ENCODE measurements at regions not wholly inside any gene's neighbourhood (a gene's known extent, or its start where the extent isn't known, plus 50 kb on each side); places are given as distances from the start of the nearest gene placed in this dataset.
A peak's percentile ranks its signal among the peaks of the same experiment; 100 is the strongest.

DNA sequence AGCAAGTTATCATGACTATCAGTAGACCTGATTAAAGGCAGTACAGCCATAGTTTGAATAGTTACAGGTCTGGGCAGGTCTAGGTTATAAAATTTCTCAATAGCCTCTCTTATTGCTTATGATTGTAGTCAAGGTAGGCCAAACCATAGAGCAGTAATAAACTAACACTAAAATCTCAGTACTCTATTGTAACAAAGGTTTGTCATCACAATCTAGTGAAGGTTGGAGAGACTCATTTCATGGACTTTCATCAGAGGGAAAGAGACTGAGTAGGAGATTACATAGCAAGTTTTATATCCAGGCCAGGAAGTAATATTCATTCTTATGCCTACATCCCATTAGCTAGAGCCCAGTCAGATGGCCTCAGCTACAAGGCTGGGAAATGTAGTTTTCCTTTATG lies 141.0 kb downstream of the ASB9 start (continued):
- TF ChIP-seq MAZ (CRISPR knock-in tag; conservative IDR thresholded peaks at IDR 0.05 in 1 of 2, IDR thresholded peaks at IDR 0.05 in 1 of 2) (no peak), RCOR1 (IDR thresholded peaks at IDR 0.05; ENCODE audit: borderline replicate concordance in 1 of 2, low read depth in 2 of 2, low read length in 2 of 2) (no peak)

DNA sequence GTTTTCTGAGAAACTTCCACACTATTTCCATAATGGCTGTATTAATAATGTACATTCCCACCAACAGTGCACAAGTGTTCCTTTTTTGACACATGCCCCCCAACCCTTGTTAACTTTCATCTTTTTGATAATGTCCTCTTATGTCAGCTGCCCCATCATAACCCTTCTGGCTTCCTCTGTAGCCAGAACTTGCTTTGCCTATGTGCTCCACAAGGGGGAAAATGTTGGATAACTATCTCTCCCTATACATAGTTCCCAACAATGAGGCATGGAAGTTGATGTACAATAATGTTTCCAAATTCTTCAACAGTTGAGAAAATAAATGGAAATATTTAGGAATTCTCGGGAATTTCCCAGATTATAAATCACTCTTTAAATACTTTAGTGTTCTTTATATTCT lies 142.9 kb downstream of the ASB9 start:
- Histone ChIP-seq H3K4me1 (replicated peaks in 1 of 2; ENCODE audit: control insufficient read depth in 2 of 2, insufficient read depth in 2 of 2, low read length in 2 of 2) (no peaks in the 10 kb centered on the region), H3K36me3 (ENCODE audit: control insufficient read depth, insufficient read depth, low read length) (no peaks in the 10 kb centered on the region), H3K27me3 (ENCODE audit: control insufficient read depth in 2 of 2, insufficient read depth in 2 of 2, low read length in 2 of 2) (no peaks in the 10 kb centered on the region), H3K79me2 (ENCODE audit: control insufficient read depth, insufficient read depth, low read length) (no peaks in the 10 kb centered on the region), H3K27ac (ENCODE audit: extremely low read depth, low read depth, low read length) (no peak overlapping the region), H3K4me2 (ENCODE audit: insufficient read depth, low read length) (no peak overlapping the region), H4K20me1 (replicated peaks; ENCODE audit: control insufficient read depth, insufficient read depth, low read length) (no peaks in the 10 kb centered on the region), H3K4me3 (no peak overlapping the region), H3K9me1 (ENCODE audit: control insufficient read depth, insufficient read depth, low read length) (no peaks in the 10 kb centered on the region), H2AFZ (ENCODE audit: low read depth, low read length) (no peak overlapping the region), H3K9ac (ENCODE audit: insufficient read depth in 1 of 2, low read depth in 2 of 2, low read length in 2 of 2) (no peak overlapping the region), H3K9me3 (replicated peaks; ENCODE audit: control insufficient read depth, insufficient read depth, low read depth, low read length) (no peaks in the 10 kb centered on the region)
- BruUV-seq (replicated peaks) = no TSS peak
- ChIA-PET POLR2A (no interaction called here), CTCF (ENCODE audit: low intra/inter-chr PET ratio) (no interaction called here)
- TF ChIP-seq NFIX (CRISPR knock-in tag; IDR thresholded peaks at IDR 0.05; ENCODE audit: low read depth) (no peak), SIRT6 (IDR thresholded peaks at IDR 0.05; ENCODE audit: low read depth, low read length) (no peak)
- TF ChIP-seq, protein P1, sequence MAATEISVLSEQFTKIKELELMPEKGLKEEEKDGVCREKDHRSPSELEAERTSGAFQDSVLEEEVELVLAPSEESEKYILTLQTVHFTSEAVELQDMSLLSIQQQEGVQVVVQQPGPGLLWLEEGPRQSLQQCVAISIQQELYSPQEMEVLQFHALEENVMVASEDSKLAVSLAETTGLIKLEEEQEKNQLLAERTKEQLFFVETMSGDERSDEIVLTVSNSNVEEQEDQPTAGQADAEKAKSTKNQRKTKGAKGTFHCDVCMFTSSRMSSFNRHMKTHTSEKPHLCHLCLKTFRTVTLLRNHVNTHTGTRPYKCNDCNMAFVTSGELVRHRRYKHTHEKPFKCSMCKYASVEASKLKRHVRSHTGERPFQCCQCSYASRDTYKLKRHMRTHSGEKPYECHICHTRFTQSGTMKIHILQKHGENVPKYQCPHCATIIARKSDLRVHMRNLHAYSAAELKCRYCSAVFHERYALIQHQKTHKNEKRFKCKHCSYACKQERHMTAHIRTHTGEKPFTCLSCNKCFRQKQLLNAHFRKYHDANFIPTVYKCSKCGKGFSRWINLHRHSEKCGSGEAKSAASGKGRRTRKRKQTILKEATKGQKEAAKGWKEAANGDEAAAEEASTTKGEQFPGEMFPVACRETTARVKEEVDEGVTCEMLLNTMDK (IDR thresholded peaks at IDR 0.05; ENCODE audit: borderline replicate concordance, insufficient read depth, low read depth, low read length, poor library complexity, severe bottlenecking) = peak; percentile 29
- DNase-seq (ENCODE audit: extremely low read depth in 1 of 4, low spot score in 3 of 4) (no peak), FAIRE-seq (no peak), ATAC-seq (no peak)
- intact Hi-C loops (cut with micrococcal nuclease) (no loop called here), in situ Hi-C loops (cut with MboI) (no loop called here)
- WGBS (ENCODE audit: insufficient coverage, low coverage, missing lambda C conversion rate) = 5% methylated on average over 1 of the region's 1 CpG

All from K562 (cell line).